Immature natural killer cell (primary cell): ENCODE measurements at regions not wholly inside any gene's neighbourhood (a gene's known extent, or its start where the extent isn't known, plus 50 kb on each side); places are given as distances from the start of the nearest gene placed in this dataset.

Experiments used
- DNase-seq, 3 donors: peaks; one replicate each; pipeline ENCODE4 v3.0.0; 2022; ENCODE audit warnings: mixed read lengths in 1 of 3
- H3K27ac Mint-ChIP-seq, 6 donors: one replicate each; pipeline ENCODE4 v1.8.0; 2020; ENCODE audit warnings: mixed read lengths in 6 of 6, mild to moderate bottlenecking in 5 of 6, inconsistent platforms in 4 of 6, moderate library complexity in 3 of 6
- H3K27me3 Mint-ChIP-seq, 3 donors: one replicate each; pipeline ENCODE4 v1.8.0; 2020 to 2021; ENCODE audit warnings: low read depth in 3 of 3, mild to moderate bottlenecking in 3 of 3, mixed read lengths in 3 of 3, moderate library complexity in 3 of 3, inconsistent platforms in 1 of 3
- H3K36me3 Mint-ChIP-seq, 3 donors: one replicate each; pipeline ENCODE4 v1.8.0; 2020; ENCODE audit warnings: mixed read lengths in 3 of 3, inconsistent platforms in 2 of 3, mild to moderate bottlenecking in 2 of 3
- H3K4me1 Mint-ChIP-seq, 2 donors: one replicate each; pipeline ENCODE4 v1.8.0; 2020; ENCODE audit warnings: inconsistent platforms in 2 of 2, mild to moderate bottlenecking in 2 of 2, mixed read lengths in 2 of 2, moderate library complexity in 1 of 2
- H3K4me3 Mint-ChIP-seq, 5 donors: one replicate each; pipeline ENCODE4 v1.8.0; 2020; ENCODE audit warnings: mild to moderate bottlenecking in 5 of 5, mixed read lengths in 5 of 5, inconsistent platforms in 3 of 5, moderate library complexity in 3 of 5
- H3K9me3 Mint-ChIP-seq, 6 donors: one replicate each; pipeline ENCODE4 v1.8.0; 2020; ENCODE audit warnings: mild to moderate bottlenecking in 6 of 6, mixed read lengths in 6 of 6, inconsistent platforms in 4 of 6, moderate library complexity in 3 of 6

DNA sequence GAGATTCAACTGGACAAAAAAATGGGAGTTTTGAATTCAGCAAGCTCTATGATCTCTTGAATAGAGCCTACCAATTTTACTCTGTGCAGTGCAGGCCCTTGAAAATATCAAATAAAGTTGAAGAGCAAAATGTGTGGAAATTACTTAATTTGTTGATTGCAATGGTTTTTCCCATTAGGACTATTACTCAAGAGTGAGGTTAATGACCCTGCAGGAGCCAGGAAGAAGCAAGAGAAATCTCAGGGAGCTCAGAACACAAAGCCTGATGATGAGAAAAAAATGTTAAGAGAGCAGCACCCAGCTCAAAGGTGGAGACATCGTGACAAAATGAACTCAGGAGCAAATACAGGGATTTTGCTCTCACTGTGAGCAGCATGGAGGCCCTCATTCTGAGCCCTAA, 337.6 kb upstream of the TRIB2 start:
- no peak for DNase-seq
- Mint-ChIP-seq H3K4me1 (peaks cover 7 to 10% of the 10 kb centered on the region in 2 donors), H3K4me3 (no peak overlapping the region), H3K27ac (no peak overlapping the region), H3K27me3 (peaks cover 0 to 4% (median 1%) of the 10 kb centered on the region in 3 donors), H3K36me3 (peaks cover 0 to 10% (median 2%) of the 10 kb centered on the region in 3 donors), H3K9me3 (no peaks in the 10 kb centered on the region)

- H3K27me3 Mint-ChIP-seq = peaks cover 0 to 1% (median under 1%) of the 10 kb centered on the region in 3 donors
Measured at GRCh38 chr2:12381543-12382325, 335.0 kb upstream of the TRIB2 start.

GRCh38 chr2:12382366-12382765, 334.4 kb upstream of the TRIB2 start:
- DNase-seq = no peak
- Mint-ChIP-seq H3K36me3 (peaks cover 0 to 10% (median 0%) of the 10 kb centered on the region in 3 donors), H3K4me3 (no peak overlapping the region), H3K9me3 (no peaks in the 10 kb centered on the region), H3K27me3 (peaks cover 0 to 1% (median 1%) of the 10 kb centered on the region in 3 donors), H3K27ac (no peak overlapping the region), H3K4me1 (no peaks in the 10 kb centered on the region)

More at GRCh38 chr2:12381543-12382325, 335.0 kb upstream of the TRIB2 start:
- H3K9me3 Mint-ChIP-seq = no peaks in the 10 kb centered on the region
- no peaks in the 10 kb centered on the region for H3K4me1 Mint-ChIP-seq
- H3K36me3 Mint-ChIP-seq = peaks cover 0 to 10% (median 0%) of the 10 kb centered on the region in 3 donors
- H3K4me3 Mint-ChIP-seq = no peak overlapping the region
- DNase-seq = no peak
- no peak overlapping the region for H3K27ac Mint-ChIP-seq

DNA sequence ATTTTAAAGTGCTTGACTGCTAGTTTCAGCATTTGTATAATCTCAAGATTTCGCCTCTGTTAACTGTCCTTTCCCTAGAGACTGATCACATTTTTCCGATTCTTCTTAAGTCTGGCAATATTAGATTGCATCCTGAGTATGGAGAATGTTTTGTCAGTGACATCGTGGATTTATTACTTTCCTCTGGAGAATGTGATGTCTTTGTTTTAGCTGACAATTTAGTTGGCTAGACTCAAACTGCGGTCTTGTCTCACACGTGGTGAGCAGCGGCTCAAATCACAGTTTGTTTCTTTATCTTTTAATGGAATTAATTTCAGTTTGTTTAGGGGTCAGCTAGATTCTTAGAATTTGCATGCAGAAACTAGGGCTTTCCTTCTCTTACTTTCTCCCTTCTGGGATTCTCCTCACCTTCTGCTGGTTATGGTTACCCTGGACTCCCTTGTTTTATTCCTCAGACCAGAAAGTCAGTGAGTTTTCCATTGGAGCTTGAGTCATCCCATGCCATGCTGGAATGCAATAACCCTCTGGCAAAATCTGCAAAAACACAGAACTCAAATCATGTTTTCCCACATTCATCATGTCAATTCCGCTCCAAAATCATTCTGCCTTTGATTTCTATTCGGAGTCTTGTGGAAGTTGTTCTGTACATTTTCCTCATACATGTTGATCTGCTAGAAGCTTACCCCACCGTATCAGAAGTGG, 327.2 kb upstream of the TRIB2 start:
- Mint-ChIP-seq H3K9me3 (no peaks in the 10 kb centered on the region), H3K27me3 (peaks cover 1 to 7% (median 3%) of the 10 kb centered on the region in 3 donors), H3K4me3 (no peak overlapping the region), H3K4me1 (no peaks in the 10 kb centered on the region), H3K36me3 (no peaks in the 10 kb centered on the region), H3K27ac (no peak overlapping the region)
- DNase-seq = no peak

DNA sequence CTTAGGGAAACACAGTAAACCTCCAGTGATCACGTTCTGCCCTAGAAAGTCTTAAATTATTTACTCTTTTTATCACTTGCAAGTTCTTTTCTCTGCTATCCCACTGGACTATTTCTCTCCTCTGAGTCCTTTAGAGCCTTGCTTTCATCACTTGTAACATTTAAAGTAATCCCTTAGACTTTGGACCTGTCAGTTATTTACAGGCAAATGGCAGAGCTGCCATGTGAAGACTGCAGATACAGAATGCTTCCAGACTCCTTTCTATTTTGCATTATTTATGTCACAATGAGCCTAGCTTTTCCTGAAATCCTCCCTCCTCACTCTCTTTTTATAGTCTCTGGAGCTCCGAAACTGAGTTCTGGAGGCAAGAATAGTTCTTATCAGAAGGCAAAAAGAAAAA, 325.6 kb upstream of the TRIB2 start:
- Mint-ChIP-seq H3K4me1 (no peaks in the 10 kb centered on the region), H3K36me3 (no peaks in the 10 kb centered on the region), H3K9me3 (no peaks in the 10 kb centered on the region), H3K4me3 (no peak overlapping the region), H3K27ac (no peak overlapping the region), H3K27me3 (peaks cover 1 to 7% (median 3%) of the 10 kb centered on the region in 3 donors)
- no peak for DNase-seq

DNA sequence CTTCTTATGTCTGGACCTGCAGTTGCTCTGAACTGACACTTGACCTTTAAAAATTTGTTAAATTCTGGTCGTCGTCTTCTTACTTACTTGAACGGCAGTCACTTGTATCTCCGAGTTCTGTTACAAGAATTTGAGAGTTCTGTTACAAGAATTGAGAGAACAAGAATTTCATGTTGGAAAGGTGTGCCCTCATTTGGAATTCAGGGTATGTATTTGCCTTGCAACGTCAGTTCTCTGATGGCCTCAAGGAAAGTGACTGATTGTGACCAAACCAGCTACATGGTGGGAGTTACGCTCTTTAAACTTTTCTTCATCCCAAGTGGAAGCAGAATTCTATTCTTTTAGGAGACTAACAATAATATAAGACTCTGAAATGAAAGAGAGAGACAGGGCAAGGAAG, 320.0 kb upstream of the TRIB2 start:
- no peak overlapping the region for H3K27ac Mint-ChIP-seq
- H3K9me3 Mint-ChIP-seq = no peaks in the 10 kb centered on the region
- H3K27me3 Mint-ChIP-seq = peaks cover 0 to 12% (median 3%) of the 10 kb centered on the region in 3 donors
- peaks cover 0 to under 1% (median 0%) of the 10 kb centered on the region in 3 donors for H3K36me3 Mint-ChIP-seq
- no peak overlapping the region for H3K4me3 Mint-ChIP-seq
- DNase-seq = no peak
- H3K4me1 Mint-ChIP-seq = no peaks in the 10 kb centered on the region

DNA sequence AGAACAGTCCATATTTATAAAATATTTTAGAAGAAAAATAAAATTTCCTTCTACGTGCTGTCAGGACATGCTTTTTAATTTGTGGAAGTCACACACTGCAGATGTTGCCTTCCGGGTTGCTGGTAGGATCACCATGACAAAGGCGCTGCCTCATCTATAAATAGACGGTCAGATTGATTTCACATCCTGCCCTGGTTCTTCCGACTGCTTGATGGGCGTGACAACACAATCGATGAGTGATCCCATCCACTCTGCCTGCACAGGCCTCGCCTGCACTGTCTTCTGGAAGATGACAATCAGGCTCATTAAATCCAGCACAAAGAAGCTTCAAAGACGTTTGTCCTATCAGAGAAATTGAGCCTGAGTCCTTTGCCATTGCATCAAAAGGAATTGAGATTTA, 318.9 kb upstream of the TRIB2 start:
- H3K27me3 Mint-ChIP-seq = peaks cover 0 to 14% (median 3%) of the 10 kb centered on the region in 3 donors
- peaks cover 0 to 6% (median 0%) of the 10 kb centered on the region in 3 donors for H3K36me3 Mint-ChIP-seq
- no peaks in the 10 kb centered on the region for H3K9me3 Mint-ChIP-seq
- no peak overlapping the region for H3K4me3 Mint-ChIP-seq
- H3K4me1 Mint-ChIP-seq = no peaks in the 10 kb centered on the region
- no peak for DNase-seq
- no peak overlapping the region for H3K27ac Mint-ChIP-seq

GRCh38 chr2:12399240-12399639, 317.5 kb upstream of the TRIB2 start:
- Mint-ChIP-seq H3K4me3 (no peak overlapping the region), H3K9me3 (no peaks in the 10 kb centered on the region), H3K4me1 (no peaks in the 10 kb centered on the region), H3K27me3 (peaks cover 0 to 14% (median 5%) of the 10 kb centered on the region in 3 donors), H3K27ac (no peak overlapping the region), H3K36me3 (peaks cover 0 to 6% (median 0%) of the 10 kb centered on the region in 3 donors)
- no peak for DNase-seq

GRCh38 chr2:12400543-12400942, 316.2 kb upstream of the TRIB2 start:
- Mint-ChIP-seq H3K4me3 (no peak overlapping the region), H3K27me3 (peaks cover 0 to 14% (median 5%) of the 10 kb centered on the region in 3 donors), H3K27ac (no peak overlapping the region), H3K9me3 (no peaks in the 10 kb centered on the region), H3K4me1 (no peaks in the 10 kb centered on the region), H3K36me3 (peaks cover 0 to 6% (median 0%) of the 10 kb centered on the region in 3 donors)
- no peak for DNase-seq

- no peak for DNase-seq
- Mint-ChIP-seq H3K9me3 (no peaks in the 10 kb centered on the region), H3K4me1 (no peaks in the 10 kb centered on the region), H3K36me3 (peaks cover 0 to 6% (median 0%) of the 10 kb centered on the region in 3 donors), H3K27ac (no peak overlapping the region), H3K27me3 (peaks cover 0 to 16% (median 5%) of the 10 kb centered on the region in 3 donors), H3K4me3 (no peak overlapping the region)
Measured at GRCh38 chr2:12402440-12403139, 314.1 kb upstream of the TRIB2 start.

- Mint-ChIP-seq H3K9me3 (no peaks in the 10 kb centered on the region), H3K4me3 (no peak overlapping the region), H3K4me1 (no peaks in the 10 kb centered on the region), H3K27me3 (peaks cover 0 to 10% (median 3%) of the 10 kb centered on the region in 3 donors), H3K27ac (no peak overlapping the region), H3K36me3 (peaks cover 0 to 6% (median 0%) of the 10 kb centered on the region in 3 donors)
- DNase-seq = no peak
Measured at GRCh38 chr2:12404497-12404896, 312.2 kb upstream of the TRIB2 start.

GRCh38 chr2:12407160-12407559, 309.6 kb upstream of the TRIB2 start:
- peaks cover 0 to 3% (median 2%) of the 10 kb centered on the region in 3 donors for H3K27me3 Mint-ChIP-seq
- H3K4me3 Mint-ChIP-seq = no peak overlapping the region
- no peaks in the 10 kb centered on the region for H3K9me3 Mint-ChIP-seq
- DNase-seq = no peak
- no peak overlapping the region for H3K27ac Mint-ChIP-seq
- peaks cover 0 to 12% (median under 1%) of the 10 kb centered on the region in 3 donors for H3K36me3 Mint-ChIP-seq
- peaks cover 2% of the 10 kb centered on the region in 2 donors for H3K4me1 Mint-ChIP-seq

GRCh38 chr2:12412898-12413305, 303.8 kb upstream of the TRIB2 start:
- peak overlapping the region in 5 of 6 donors; percentile 40 to 53 (median 51) for H3K27ac Mint-ChIP-seq
- peak in 2 of 3 donors; percentile 4 to 9 for DNase-seq
- peaks cover 24 to 32% of the 10 kb centered on the region in 2 donors for H3K4me1 Mint-ChIP-seq
- peaks cover 0 to 3% (median 1%) of the 10 kb centered on the region in 3 donors for H3K27me3 Mint-ChIP-seq
- peak overlapping the region in 2 of 5 donors; percentile 23 to 44 for H3K4me3 Mint-ChIP-seq
- no peaks in the 10 kb centered on the region for H3K9me3 Mint-ChIP-seq
- peaks cover 0 to 12% (median 0%) of the 10 kb centered on the region in 3 donors for H3K36me3 Mint-ChIP-seq
